ENCODE measurements at regions not wholly inside any gene's neighbourhood (a gene's known extent, or its start where the extent isn't known, plus 50 kb on each side); places are given as distances from the start of the nearest gene placed in this dataset.

- H3K27me3 Mint-ChIP-seq (ENCODE audit: low read depth), result peaks cover 2% of the 10 kb centered on the region
- H3K9me3 Mint-ChIP-seq, result no peaks in the 10 kb centered on the region
- no peak overlapping the region for H3K4me3 Mint-ChIP-seq
- TF ChIP-seq CTCF (conservative IDR thresholded peaks at IDR 0.05), result no peak
- no peak overlapping the region for H3K27ac Mint-ChIP-seq (ENCODE audit: unreplicated experiment)
- no peak for DNase-seq (ENCODE audit: low read depth, low spot score)
- no peaks in the 10 kb centered on the region for H3K36me3 Mint-ChIP-seq (ENCODE audit: low read depth)
- H3K4me1 Mint-ChIP-seq, result peaks cover 38% of the 10 kb centered on the region
These were observed 115.2 kb upstream of the KIT start for GRCh38 chr4:54542540-54543041.

- Mint-ChIP-seq H3K27me3 (ENCODE audit: low read depth) (peaks cover 2% of the 10 kb centered on the region), H3K9me3 (no peaks in the 10 kb centered on the region), H3K27ac (ENCODE audit: unreplicated experiment) (no peak overlapping the region), H3K4me3 (no peak overlapping the region), H3K36me3 (ENCODE audit: low read depth) (no peaks in the 10 kb centered on the region), H3K4me1 (peaks cover 42% of the 10 kb centered on the region)
- no peak for TF ChIP-seq CTCF (conservative IDR thresholded peaks at IDR 0.05)
- no peak for DNase-seq (ENCODE audit: low read depth, low spot score)
These were observed 114.5 kb upstream of the KIT start for GRCh38 chr4:54543088-54543795.

- no peaks in the 10 kb centered on the region for H3K27me3 Mint-ChIP-seq (ENCODE audit: low read depth)
- no peak overlapping the region for H3K4me3 Mint-ChIP-seq
- no peaks in the 10 kb centered on the region for H3K36me3 Mint-ChIP-seq (ENCODE audit: low read depth)
- no peaks in the 10 kb centered on the region for H3K9me3 Mint-ChIP-seq
- H3K27ac Mint-ChIP-seq (ENCODE audit: unreplicated experiment), result no peak overlapping the region
- no peak for TF ChIP-seq CTCF (conservative IDR thresholded peaks at IDR 0.05)
- H3K4me1 Mint-ChIP-seq, result peaks cover 26% of the 10 kb centered on the region
- no peak for DNase-seq (ENCODE audit: low read depth, low spot score)
These were observed 111.9 kb upstream of the KIT start for GRCh38 chr4:54545663-54546424.

- H3K4me3 Mint-ChIP-seq, result no peak overlapping the region
- peaks cover 11% of the 10 kb centered on the region for H3K4me1 Mint-ChIP-seq
- DNase-seq (ENCODE audit: low read depth, low spot score), result no peak
- no peaks in the 10 kb centered on the region for H3K27me3 Mint-ChIP-seq (ENCODE audit: low read depth)
- TF ChIP-seq CTCF (conservative IDR thresholded peaks at IDR 0.05), result no peak
- no peaks in the 10 kb centered on the region for H3K9me3 Mint-ChIP-seq
- H3K36me3 Mint-ChIP-seq (ENCODE audit: low read depth), result no peaks in the 10 kb centered on the region
- H3K27ac Mint-ChIP-seq (ENCODE audit: unreplicated experiment), result no peak overlapping the region
These were observed 110.3 kb upstream of the KIT start for GRCh38 chr4:54547299-54548097.

- Mint-ChIP-seq H3K9me3 (no peaks in the 10 kb centered on the region), H3K27me3 (ENCODE audit: low read depth) (no peaks in the 10 kb centered on the region), H3K4me1 (peaks cover 9% of the 10 kb centered on the region), H3K4me3 (no peak overlapping the region), H3K27ac (ENCODE audit: unreplicated experiment) (no peak overlapping the region), H3K36me3 (ENCODE audit: low read depth) (no peaks in the 10 kb centered on the region)
- no peak for DNase-seq (ENCODE audit: low read depth, low spot score)
- TF ChIP-seq CTCF (conservative IDR thresholded peaks at IDR 0.05), result no peak
These were observed 109.6 kb upstream of the KIT start for GRCh38 chr4:54548098-54548620.
